Endometrium (tissue), 2 donors: ENCODE measurements at regions not wholly inside any gene's neighbourhood (a gene's known extent, or its start where the extent isn't known, plus 50 kb on each side); places are given as distances from the start of the nearest gene placed in this dataset.

ENCODE experiments used
- FAIRE-seq: peaks from 2 replicates; lab custom pipeline; 2012; peaks lifted over from hg19 to GRCh38; lab: Jason Lieb, UNC
- donor health status: control.
- donor health status: control.

DNA sequence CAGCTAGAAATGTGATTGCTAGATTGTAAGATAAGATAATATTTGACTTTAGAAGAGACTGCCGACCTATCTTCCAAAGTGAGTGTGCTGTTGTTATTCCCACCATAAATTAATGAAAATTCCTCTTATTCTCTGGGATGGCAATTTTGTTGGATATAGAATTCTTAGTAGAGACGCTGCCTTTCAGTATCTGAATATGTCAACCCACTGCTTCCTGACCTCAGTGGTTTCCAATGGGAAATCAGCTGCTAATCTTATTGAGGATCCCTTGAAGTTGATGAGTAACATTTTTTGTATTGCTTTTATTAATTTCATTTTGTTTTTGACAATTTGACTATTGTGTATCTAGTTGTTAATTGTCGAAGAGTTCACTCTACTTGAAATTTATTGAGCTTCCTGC lies 313.0 kb downstream of the BMP2 start:
- FAIRE-seq: no peak

DNA sequence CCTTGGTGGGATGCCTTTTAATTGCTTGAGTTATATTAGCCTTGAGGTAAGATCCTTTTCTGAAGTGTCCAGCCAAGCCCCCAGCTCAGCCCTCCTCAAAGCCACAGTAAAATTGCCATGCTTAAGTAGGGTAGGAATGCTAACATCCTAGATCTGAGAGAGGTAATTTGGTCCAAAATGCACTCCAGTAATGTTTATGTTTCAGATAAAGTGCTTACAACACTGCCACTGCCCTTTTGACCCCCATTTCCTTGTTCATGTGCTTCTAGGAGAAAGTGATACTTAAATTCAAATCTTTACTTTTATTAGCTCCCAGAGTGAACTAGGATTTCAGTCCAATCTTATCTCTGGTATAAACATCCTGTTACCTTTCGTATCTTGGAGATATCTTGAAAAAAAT lies 318.0 kb downstream of the BMP2 start:
- FAIRE-seq: no peak

DNA sequence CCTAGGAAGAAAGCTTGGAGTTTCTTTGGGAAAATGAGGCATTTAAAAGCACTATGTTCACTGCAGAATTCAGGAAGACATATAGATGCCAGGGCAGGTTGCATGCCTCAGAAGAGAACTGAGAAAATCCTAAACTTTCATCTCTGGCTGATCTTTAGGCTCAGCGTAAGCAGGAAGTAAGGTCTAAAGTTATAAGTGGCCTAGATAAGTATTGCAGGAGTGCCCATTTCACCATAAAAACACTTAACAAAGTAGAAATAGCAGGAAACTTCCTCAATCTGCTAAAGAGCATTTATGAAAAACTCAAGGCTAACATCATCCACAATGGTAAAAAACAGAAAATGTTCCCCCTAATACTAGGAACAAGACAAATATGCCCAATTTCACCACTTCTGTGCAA lies 320.3 kb downstream of the BMP2 start:
- FAIRE-seq: no peak

DNA sequence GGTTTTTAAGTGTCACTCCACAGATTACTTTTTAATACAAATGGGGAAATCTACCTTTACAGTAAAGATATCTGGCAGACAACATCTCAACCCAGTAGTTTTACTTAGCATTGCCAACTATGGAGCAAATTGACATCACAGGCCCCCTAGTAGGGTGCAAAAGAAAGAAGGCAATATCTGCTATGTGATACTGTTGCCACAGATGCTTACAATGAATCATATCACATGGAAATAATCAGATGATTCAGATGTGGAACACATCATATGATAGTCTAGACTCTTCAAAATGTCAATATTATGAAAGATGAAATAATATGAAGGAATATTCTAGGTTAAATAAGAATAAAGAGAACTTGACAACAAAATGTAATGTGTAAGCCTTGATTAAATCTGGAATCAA lies 322.5 kb downstream of the BMP2 start:
- no peak for FAIRE-seq

DNA sequence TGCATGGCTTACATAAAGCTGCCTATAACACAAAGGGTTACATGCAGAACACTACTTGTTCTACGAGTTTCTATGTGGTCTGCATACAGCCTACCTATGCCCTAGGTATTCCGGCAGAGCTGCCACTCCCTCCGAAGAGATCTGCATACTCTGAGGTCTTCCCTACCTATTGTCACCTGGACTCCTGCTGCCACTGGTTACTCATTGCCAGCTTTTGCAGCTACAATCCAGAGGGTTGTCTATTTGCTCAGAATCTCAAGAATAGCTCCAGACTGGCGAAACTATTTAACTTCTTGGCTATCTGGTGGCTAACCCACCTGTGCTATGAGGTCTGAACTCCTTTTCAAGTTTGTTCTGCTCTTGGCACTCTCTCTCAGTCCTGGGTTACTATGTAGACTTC lies 323.3 kb downstream of the BMP2 start:
- FAIRE-seq: no peak

DNA sequence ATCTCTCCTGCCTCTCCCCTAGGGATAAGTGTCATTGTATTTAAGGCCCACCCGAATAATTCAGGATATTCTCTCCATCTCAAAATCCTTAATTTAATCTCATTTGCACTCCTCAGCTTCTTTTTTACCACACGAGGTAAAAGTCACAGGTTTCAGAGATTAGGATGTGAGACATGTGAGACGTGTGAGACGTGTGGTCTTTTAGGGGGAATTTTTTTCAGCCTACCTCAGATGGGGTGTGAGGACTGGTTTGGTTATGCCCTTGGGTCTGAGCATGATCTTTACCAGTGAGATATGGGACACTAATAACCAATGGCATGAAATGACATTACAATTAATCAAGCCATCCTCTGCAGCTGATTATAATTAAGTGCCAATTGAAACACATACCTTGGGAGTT lies 324.2 kb downstream of the BMP2 start:
- FAIRE-seq: no peak

DNA sequence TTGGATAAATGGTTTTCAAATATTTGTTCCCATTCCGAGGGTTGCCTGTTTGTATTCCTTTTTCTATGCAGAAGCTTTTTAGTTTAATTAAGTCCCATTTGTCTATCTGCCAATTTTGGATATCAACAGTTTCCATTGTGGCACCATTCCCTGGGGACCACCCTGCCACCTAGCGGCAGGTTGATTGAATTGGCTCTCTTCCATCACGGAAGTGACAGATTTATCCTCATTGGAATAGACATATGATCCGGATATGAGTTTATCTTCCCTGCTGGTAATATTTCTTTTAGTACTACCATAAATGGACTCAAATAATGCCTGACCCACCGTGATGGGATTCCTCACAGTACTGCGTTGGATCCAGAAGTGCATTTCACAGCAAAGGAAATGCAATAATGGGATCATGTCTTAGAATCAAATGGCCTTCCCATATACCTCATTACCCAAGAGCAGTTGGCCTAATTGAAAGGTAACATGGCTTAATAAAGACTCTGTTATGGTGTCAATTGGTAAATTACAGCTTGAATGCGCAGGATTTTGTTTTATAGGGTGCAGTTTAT lies 327.0 kb downstream of the BMP2 start:
- no peak for FAIRE-seq

DNA sequence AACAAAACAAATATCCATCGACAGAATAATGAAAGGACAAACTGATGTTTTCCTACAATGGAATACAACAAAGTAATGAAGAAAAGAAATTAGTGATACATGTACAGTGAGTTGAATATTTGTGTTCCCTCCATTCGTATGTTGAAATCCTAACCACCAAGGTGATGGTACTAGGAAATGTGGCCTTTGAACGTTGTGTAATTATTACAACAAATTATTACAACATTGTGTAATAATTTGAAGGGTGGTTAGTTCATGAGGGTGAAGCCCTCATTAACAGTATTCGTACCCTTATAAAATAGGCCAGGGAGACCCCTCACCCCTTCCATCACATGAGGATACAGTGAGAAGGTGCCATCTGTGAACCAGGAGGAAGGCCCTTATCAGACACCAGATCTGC lies 339.4 kb downstream of the BMP2 start:
- no peak for FAIRE-seq

DNA sequence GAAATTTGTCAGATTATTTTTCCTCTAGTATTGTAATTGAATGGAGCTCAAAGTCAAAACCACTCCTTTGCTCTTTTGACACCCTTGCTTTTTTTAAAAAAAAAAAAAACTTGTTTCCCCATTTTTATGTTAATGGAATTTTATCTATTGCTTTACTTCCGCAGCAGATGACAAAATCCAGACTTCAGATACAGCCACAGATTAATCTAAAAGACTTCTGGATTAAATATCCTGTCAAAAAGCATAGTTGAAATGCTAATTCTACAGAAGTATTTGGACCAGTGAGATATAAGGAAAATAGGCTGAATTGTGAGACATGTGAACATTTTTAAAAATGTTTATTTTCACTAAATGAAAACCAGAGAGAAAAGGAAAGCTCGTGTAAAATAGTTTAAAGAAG lies 341.4 kb downstream of the BMP2 start:
- FAIRE-seq: no peak

DNA sequence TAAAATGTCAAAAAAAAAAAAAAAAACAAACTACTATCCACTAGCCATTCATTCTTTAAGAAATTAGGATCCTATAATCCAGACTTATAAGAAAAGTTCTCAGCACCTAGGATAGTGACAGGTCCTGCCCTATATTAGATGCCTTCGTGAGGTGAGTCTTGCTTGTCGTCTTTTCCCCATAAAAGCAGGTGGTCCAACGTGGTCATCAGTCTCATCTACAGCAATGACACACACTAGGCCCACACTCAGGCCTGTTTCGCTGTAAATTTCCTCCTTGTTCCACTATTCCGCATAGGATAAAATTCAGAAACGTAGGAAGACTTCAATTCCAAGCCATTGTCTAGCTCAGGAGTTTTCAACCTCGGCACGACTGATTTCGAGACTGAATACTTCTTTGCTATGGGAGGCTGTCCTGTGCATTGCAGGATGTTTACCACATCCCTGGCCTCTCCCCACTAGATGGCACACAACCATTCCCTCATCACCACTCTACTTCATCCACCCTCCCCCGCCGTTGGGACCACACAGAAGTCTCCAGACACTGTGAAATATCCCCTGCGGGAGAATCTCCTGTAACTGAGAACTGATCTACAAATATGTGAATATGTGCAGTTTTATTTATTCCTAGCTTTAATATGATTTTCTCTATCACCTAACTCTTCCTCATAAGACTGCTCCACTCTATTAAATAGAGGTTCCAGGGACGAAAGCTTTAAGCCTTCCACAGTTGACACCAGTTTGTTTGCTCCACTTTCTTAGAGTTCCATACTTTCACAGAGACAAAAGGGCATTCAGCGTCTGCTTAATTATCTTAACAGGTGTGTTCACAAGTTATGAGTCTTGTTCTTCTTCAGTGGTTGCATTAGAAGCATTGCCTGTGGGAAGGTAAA lies 346.3 kb downstream of the BMP2 start:
- no peak for FAIRE-seq

DNA sequence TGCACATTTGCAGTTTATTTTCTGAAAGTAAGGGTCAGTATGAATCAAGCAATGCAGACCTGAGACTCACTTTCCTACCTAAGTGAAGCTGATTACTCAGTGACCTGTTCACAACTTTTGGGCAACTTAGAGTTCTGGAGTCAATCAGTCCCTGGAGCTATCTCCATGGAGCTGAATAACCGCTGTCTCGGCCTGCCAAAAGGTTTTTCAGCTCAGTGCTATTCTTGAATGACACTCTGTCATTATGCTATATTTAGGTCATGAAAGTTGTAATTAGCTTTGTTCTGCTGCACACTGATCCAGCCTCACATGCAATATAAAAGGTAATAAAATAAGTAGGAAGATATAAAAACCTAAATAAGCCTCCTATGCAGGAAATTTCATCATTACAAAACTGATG lies 356.0 kb downstream of the BMP2 start:
- no peak for FAIRE-seq

DNA sequence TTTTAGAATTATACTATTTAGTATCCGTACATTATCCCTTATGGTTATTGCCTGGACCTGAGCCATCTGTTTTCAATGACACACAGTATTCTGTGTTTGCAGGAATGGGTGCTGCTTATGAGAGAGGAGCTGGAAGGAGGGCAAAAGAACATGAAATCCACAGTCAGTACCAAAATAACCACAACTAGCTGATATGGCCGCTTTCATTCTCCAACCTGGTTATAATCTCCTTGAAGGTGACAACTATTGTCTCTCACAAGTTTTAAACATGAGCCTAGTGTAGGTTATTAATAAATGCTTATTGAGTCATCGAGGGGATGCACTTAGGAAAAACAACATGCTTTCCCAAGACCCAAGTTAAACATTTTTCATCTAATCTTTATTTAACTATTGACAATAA lies 356.6 kb downstream of the BMP2 start:
- FAIRE-seq: no peak

DNA sequence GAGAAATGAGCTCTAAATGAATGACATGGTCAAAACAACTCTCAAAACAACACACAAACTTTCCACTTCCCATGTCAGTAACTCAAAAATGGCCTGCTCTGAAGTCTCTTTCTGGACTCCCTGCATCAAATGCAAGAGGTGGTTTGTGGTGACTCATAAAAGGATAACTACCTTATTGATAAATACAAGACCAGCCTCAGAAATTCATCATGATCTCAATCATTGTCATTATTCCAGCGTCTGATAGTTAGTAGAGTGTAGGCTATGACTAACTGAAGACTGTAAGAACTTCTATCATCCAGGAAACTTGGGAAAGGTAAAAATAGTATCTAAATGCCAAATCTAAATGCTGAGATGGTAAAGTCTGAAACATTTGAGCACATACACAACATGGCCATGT lies 369.4 kb downstream of the BMP2 start:
- FAIRE-seq: no peak

DNA sequence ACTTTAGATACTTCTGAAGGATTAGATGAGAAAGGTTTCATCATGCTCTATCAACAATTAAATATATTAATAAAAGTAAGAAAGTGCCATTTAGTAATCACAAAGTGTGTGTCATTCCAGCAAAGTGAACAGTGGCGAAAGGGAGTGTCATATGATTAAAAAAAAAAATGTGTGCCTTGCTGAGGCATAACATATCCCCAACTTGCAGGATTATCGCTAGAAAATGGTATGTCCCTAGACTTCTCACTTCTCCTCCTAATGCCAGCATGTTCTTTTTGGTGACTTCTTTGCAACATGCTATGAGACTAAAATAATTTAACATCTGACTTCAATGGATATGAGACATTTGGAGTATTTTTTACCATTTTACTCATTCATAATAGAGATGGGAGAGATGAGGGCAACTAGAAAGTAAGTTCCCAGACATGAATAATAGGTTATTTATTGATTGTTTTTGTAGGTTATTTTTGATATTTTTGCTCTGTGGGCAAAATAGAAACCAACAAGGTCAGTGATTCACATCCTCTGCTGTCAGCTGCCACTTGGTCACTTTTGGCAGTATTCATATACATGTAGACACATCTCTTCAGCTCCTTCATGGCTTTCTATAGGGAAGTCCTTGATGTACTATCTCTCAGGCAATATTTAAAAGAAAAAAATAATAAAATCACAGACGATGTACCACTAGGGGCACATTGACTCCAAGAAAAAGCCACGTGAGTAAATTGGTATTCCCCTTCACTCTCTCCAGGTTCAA lies 370.1 kb downstream of the BMP2 start:
- no peak for FAIRE-seq

DNA sequence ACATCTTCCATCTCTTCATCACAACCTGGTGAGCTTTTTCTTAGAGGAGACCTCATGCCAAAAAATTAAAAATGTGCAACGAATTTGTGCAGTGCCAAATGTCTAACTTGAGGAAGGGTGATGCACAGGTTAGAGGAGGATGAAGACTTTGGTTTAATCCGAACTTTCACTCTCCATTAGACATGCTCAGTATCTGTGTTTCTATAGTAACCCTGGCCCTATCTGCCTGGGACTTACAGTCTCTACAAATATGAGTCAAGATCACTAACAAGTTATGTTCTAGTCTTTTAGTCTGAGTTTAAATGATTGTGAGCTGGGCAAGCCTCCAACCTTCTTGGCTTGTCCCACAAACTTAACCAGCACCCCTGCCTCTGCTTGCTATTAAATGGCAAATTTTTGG lies 377.0 kb downstream of the BMP2 start:
- no peak for FAIRE-seq

DNA sequence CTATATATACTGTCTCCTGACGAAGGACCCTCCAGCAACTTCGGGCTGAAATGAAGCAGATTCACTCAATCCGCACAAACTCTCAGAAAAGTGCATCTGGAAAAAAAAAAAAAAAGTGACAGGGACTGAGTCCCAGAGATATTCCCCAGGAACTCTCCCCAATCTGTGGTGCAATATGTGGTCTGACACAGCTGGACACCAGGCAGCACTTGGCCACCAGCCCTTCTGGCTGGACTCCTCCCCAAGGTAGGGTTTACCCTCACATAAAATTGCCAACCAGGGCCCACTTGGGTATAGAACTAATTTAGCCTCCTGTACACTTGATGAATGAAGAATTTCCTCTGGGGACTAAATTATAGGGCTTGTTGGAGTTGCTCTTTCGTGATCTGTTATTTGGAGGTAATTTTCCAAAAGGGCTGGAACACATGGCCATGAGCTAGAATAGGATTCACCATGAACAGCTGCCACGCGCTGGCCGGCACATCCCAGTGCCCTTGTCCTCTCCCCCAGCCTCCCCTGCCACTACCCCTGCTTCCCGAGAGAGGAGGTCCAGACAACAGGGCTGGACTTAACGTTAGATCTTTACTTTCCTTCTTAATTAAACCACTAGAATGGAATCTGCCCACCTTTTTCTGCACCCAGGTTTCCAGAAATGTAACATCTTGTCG lies 379.2 kb downstream of the BMP2 start:
- no peak for FAIRE-seq

DNA sequence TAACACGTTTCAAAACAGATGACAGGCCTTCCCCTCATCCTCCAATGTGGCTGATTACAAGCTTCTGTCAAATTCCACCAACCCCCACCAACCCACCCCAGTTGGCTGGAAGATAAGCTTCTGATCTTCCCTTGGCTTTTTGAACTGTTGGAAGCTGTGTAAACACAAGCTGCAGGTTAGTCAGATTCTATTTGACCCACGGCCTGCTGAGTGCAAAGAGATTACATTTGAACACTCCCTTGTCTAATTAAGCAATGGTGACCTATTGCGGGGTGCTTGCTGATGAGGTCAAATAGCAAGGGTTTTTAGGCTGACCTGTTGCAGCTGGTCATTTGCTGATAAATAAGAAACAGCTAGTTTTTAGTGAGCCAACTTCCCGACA lies 379.7 kb downstream of the BMP2 start:
- FAIRE-seq: no peak

DNA sequence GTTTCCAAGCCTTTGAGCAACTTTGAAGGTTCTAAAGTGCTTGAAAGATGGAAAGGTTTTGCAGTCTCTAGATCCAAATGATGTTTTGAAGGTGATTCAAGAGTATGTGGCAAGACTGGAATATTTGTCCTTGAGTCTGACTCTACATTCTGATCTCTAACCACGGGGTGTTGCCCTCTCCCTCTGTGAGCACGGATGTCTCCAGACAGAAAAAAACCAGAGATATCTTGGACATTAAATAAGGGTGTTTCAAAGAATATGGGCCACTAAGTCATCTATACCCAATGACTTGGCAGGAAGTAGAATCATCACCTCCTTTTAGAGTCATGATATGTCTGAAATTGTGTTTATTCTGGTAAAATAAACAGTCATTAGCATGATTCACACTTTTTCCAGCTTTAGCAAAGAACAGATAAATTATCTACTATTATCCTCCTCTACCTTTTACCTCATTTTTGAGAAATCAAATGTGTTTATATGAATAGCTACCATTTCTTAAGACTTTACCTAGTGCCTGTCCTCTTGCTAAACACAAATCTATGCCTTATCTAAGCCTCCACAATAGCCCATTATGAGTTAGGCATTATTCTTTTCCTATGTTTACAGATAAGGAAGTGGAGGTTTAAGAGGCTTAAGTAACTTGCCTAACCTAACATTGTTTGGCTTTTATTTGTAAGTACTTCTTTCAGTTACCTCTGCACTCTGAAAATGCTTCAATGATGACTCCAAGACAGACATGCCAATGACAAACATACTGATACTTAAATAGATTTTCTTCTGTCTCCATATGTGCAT lies 384.4 kb downstream of the BMP2 start:
- FAIRE-seq: no peak

DNA sequence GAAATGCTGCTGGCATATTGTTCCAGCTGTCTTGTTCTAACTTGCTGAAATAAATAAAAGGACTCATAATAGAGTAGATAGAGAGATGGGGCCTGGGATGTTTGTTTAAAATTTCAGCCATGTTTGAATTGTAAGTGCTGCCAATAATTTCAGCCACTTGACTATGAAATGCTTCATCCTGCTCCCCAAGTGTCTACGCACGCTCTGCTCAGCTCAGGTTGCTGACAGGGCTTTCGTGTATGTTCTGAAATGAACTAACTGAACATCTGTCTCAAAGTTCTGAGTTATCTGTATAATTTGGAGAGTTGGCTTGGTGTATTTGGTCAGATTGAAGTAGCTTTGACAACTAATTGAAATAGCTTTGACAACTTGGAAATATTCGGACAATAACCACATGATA lies 387.8 kb downstream of the BMP2 start:
- no peak for FAIRE-seq

DNA sequence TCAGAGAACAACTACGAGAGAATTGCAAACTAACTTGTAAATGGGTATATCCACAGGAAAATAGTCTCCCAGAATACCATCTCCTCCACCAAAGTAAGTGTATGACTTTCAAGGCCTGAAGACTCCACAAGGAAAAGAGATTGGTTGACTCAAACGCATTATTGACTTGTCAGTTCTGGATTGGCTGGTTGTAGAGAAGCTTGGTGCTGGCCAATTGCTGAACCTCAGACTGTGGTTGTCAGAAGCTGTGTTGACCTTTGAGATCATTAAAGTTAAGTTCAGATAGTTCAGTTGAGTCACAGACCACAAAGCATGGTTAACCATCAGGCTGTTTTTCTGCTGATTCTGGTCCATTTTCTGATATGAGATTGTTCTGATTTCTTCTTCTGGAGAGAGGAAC lies 388.3 kb downstream of the BMP2 start:
- no peak for FAIRE-seq

DNA sequence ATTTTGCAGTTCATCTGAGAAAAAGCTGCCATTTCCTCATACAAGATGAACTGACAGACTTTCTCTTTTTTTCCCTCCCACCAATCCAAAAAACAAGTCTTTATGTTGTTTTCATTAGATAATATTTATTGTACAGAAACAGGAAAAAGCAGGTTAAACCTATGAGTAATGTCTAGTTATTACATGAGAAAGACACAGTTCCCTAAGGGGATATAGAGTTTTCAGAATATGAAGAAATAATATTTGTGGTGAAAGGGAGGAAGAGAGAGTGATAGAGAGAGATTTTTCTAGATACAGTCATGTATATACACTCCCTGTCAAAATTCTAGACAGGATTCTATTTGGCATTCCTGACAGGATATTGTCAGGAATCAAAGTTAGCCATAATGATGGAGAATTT lies 392.4 kb downstream of the BMP2 start:
- no peak for FAIRE-seq

DNA sequence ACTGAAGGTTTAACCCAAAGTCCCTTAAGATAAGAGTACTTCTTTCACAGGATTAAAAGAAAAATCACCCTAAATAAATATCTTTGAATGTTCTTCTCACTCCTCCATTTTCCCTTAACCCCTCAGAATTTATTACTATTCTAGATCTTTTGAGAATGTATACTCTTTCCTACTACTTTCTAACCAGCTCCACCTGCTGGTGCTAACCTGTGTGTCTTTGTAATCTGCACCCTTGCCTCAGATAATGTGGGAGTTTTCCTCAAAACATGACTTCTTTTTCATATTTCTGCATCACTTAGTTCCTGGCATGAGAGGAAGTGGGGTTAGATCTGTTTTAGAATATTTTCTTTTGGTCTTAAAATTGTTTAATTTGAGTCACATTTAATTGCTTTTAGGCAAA lies 394.2 kb downstream of the BMP2 start:
- FAIRE-seq: no peak
